Peyer's patch (tissue), 4 donors: ENCODE measurements at regions not wholly inside any gene's neighbourhood (a gene's known extent, or its start where the extent isn't known, plus 50 kb on each side); places are given as distances from the start of the nearest gene placed in this dataset.

Source experiments
- DNase-seq, 3 donors: peaks; one replicate each; pipeline ENCODE4 v3.0.0-alpha.2; 2017 to 2019
- H3K27ac ChIP-seq, 4 donors: fragments of 200-600 bp; sonication (generic); one replicate each; pipeline ENCODE4 v1.5.1; 2016 to 2019
- H3K27me3 ChIP-seq, 2 donors: fragments of 200-600 bp; sonication (generic); one replicate each; pipeline ENCODE4 v1.5.1; 2019
- H3K36me3 ChIP-seq, 3 donors: fragments of 200-600 bp; sonication (generic); one replicate each; pipeline ENCODE4 v1.5.1; 2016 to 2019
- H3K4me1 ChIP-seq, 4 donors: fragments of 200-600 bp; sonication (generic); one replicate each; pipeline ENCODE4 v1.5.1; 2016 to 2019
- H3K4me3 ChIP-seq, 4 donors: fragments of 200-600 bp; sonication (generic); 1 replicate in 3 of 4; 2 replicates in 1 of 4; pipeline ENCODE4 v1.5.1; 2016 to 2019; ENCODE audit warnings: mild to moderate bottlenecking in 1 of 4
- H3K9me3 ChIP-seq, 4 donors: fragments of 200-600 bp; sonication (generic); one replicate each; pipeline ENCODE4 v1.5.1; 2016 to 2019; ENCODE audit warnings: mild to moderate bottlenecking in 1 of 4
- POLR2A ChIP-seq, 2 donors: fragments of 450-650 bp; IDR thresholded peaks; one replicate each; pipeline ENCODE4 v1.5.1; 2017; ENCODE audit warnings: antibody characterized with exemption in 2 of 2, mild to moderate bottlenecking in 2 of 2, moderate library complexity in 2 of 2
- TF ChIP-seq, protein P1 (sequence below), 6 experiments: fragments of 450-650 bp in 4 of 6; fragments of 200-600 bp in 2 of 6; sonication (generic) in 1 of 6; IDR thresholded peaks; one replicate each; pipeline ENCODE4 v1.5.1; 2017 to 2019; ENCODE audit warnings: antibody characterized with exemption in 6 of 6, mild to moderate bottlenecking in 3 of 6, moderate library complexity in 1 of 6

DNA sequence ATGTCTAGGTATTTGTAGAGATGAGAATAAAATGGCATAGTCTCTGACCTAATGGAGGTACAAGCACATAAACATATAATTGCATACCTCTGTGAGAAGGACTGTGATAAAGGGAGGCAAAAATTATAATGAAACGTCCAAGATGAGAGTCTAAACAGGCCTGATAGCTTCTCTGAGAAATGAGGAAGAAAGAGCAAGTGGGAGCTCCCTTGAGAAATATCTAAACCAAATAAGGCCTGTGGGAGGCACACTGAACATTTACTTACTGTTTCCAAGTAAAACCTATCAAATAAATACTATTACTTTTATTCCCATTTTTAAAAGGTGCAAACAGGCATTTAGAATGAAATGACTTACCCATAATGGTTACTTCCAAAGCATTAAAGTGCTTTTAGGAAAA is 125.6 kb upstream of the PAPPA start:
- Histone ChIP-seq H3K36me3 (no peaks in the 10 kb centered on the region), H3K4me3 (no peak overlapping the region), H3K9me3 (no peaks in the 10 kb centered on the region), H3K27me3 (no peaks in the 10 kb centered on the region), H3K27ac (no peak overlapping the region), H3K4me1 (no peaks in the 10 kb centered on the region)
- TF ChIP-seq, protein P1, sequence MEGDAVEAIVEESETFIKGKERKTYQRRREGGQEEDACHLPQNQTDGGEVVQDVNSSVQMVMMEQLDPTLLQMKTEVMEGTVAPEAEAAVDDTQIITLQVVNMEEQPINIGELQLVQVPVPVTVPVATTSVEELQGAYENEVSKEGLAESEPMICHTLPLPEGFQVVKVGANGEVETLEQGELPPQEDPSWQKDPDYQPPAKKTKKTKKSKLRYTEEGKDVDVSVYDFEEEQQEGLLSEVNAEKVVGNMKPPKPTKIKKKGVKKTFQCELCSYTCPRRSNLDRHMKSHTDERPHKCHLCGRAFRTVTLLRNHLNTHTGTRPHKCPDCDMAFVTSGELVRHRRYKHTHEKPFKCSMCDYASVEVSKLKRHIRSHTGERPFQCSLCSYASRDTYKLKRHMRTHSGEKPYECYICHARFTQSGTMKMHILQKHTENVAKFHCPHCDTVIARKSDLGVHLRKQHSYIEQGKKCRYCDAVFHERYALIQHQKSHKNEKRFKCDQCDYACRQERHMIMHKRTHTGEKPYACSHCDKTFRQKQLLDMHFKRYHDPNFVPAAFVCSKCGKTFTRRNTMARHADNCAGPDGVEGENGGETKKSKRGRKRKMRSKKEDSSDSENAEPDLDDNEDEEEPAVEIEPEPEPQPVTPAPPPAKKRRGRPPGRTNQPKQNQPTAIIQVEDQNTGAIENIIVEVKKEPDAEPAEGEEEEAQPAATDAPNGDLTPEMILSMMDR (IDR thresholded peaks at IDR 0.05), result no peak
- TF ChIP-seq POLR2A (IDR thresholded peaks at IDR 0.05), result no peak
- DNase-seq, result no peak

DNA sequence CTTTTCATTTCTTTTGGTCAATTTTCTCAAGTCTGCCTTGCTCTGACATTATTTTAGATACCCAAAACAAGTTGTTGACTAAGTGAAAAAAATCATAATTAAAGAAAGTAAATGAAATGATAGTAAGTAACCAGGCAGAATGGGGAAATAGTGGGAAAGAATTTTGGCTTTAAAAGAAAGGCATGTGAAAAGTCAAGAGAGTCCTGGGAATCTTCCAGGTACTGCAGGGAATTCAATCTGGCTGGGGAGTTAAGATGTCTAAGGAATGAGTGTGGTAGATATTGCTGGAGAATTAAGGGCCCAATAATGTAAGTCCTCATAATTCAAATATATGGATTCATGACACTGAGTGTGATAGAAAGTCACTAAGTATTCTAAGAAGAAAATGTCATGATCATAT is 123.1 kb upstream of the PAPPA start:
- no peak overlapping the region for H3K4me3 ChIP-seq
- H3K27ac ChIP-seq, result no peak overlapping the region
- H3K27me3 ChIP-seq, result no peaks in the 10 kb centered on the region
- no peak for DNase-seq
- H3K9me3 ChIP-seq, result no peaks in the 10 kb centered on the region
- TF ChIP-seq, protein P1 (IDR thresholded peaks at IDR 0.05), result no peak
- no peak for TF ChIP-seq POLR2A (IDR thresholded peaks at IDR 0.05)
- H3K36me3 ChIP-seq, result no peaks in the 10 kb centered on the region
- no peaks in the 10 kb centered on the region for H3K4me1 ChIP-seq

DNA sequence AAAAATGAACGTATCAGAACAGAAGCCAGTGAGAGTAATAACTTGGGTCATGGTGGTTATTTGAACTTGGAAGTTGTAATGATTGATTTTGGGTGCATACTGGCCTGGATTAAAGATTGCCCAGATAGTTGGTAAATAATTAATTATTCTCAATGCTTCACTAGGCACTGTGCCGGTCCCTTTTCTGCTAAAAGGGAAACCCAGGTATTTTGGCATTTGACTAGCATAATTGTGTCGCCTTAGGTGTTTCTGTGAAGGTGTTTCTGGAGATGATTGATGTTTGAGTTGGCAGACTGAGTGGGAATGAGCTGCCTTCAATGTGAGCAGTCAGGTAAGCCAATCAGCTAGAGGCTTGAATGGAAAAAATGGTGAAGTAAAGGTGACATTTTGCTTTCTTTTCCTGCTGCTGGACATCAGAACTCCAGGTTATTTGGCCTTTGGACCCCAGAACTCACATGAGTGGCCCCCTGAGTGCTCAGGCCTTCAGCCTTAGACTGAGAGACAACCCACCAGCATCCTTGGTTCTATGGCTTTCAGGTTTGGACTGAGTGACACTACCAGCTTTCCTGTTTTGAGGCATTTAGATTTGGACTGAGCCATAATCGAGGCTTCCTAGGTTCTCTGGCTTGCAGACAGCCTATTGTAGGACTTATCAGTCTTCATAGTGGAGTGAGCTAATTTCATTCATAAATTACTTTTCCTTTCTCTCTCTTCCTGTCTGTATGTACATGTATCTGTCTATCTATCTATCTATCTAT is 120.7 kb upstream of the PAPPA start:
- Histone ChIP-seq H3K9me3 (no peaks in the 10 kb centered on the region), H3K27me3 (no peaks in the 10 kb centered on the region), H3K36me3 (no peaks in the 10 kb centered on the region), H3K27ac (no peak overlapping the region), H3K4me3 (no peak overlapping the region), H3K4me1 (no peaks in the 10 kb centered on the region)
- TF ChIP-seq, protein P1 (IDR thresholded peaks at IDR 0.05), result no peak
- TF ChIP-seq POLR2A (IDR thresholded peaks at IDR 0.05), result no peak
- DNase-seq, result no peak

DNA sequence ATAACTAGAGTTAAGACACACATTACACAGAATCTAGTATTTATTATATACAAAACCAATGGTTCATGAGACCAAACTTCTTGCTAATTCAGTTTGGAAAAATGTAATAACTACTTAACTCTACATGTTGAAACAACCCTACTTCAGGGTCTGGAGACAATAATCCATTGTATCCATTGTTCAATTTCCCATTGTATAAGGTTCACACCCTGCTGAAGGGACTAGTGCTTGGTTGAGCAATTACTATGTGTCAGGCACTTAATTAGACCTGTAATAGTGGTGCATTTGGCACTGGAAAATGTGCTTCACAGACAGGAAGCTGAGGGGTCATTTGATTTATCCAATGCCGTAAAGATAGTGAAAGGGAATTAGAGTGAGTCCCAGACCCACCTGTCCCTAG is 114.3 kb upstream of the PAPPA start:
- no peak for TF ChIP-seq POLR2A (IDR thresholded peaks at IDR 0.05)
- TF ChIP-seq, protein P1 (IDR thresholded peaks at IDR 0.05), result no peak
- H3K27ac ChIP-seq, result no peak overlapping the region
- DNase-seq, result no peak
- no peaks in the 10 kb centered on the region for H3K27me3 ChIP-seq
- H3K36me3 ChIP-seq, result no peaks in the 10 kb centered on the region
- no peak overlapping the region for H3K4me3 ChIP-seq
- H3K9me3 ChIP-seq, result no peaks in the 10 kb centered on the region
- H3K4me1 ChIP-seq, result no peaks in the 10 kb centered on the region

DNA sequence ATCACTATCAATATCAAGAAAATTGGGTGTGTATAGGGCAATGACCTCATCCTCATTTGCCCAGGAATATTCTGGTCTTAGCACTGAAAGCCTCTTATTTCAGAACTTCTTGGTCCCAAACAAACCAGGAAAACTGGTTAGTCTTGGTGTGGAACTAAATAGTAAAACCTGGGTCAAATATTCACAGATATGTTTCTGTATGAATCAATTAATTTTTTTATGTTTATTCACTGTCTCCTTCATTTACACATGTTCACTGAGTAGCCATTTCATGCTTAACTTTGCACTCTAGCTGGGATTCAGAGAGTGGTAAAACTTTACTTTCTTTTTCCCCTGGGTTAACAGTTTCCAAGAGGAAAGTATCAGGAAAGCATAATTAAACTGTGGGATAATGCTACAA is 113.7 kb upstream of the PAPPA start:
- H3K27ac ChIP-seq, result no peak overlapping the region

More for the DNA sequence above, 113.7 kb upstream of the PAPPA start:
- TF ChIP-seq, protein P1 (IDR thresholded peaks at IDR 0.05), result no peak
- TF ChIP-seq POLR2A (IDR thresholded peaks at IDR 0.05), result no peak
- no peak for DNase-seq
- no peaks in the 10 kb centered on the region for H3K27me3 ChIP-seq
- no peaks in the 10 kb centered on the region for H3K4me1 ChIP-seq
- no peaks in the 10 kb centered on the region for H3K36me3 ChIP-seq
- no peak overlapping the region for H3K4me3 ChIP-seq
- H3K9me3 ChIP-seq, result no peaks in the 10 kb centered on the region
